ENCODE measurements at regions not wholly inside any gene's neighbourhood (a gene's known extent, or its start where the extent isn't known, plus 50 kb on each side); places are given as distances from the start of the nearest gene placed in this dataset.
"Not testable (repeated sequence)": the region's sequence is repeated elsewhere in the genome, so short reads cannot be mapped to it uniquely, and the experiment has no call there.

DNA sequence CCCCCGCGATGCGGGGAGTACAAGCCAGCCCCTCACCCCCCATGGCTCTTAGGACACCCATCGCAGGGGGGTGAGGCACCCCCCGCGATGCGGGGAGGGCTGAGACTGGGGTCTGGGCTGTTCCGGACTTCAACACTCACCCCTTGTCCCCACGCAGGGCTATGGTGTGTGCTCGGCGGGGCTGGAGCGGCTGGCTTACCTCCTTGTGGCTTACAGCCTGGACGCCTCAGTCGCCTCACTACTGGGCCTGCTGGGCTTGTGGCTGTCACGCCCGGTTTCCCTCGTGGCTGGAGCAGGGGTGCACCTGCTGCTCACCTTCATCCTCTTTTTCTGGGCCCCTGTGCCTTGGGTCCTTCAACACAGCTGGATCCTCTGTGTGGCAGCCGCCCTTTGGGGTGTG, 87.8 kb upstream of the HMX1 start:
- not testable (repeated sequence) for TF ChIP-seq TCF7L2 (IDR thresholded peaks at IDR 0.05; ENCODE audit: borderline replicate concordance, low read depth, low read length); REST (tag by site-specific recombination; IDR thresholded peaks at IDR 0.05); YY1 (tag by site-specific recombination; IDR thresholded peaks at IDR 0.05); CTCF (tag by site-specific recombination; IDR thresholded peaks at IDR 0.05); YY2 (tag by site-specific recombination; IDR thresholded peaks at IDR 0.05)
- TF ChIP-seq, protein P1, sequence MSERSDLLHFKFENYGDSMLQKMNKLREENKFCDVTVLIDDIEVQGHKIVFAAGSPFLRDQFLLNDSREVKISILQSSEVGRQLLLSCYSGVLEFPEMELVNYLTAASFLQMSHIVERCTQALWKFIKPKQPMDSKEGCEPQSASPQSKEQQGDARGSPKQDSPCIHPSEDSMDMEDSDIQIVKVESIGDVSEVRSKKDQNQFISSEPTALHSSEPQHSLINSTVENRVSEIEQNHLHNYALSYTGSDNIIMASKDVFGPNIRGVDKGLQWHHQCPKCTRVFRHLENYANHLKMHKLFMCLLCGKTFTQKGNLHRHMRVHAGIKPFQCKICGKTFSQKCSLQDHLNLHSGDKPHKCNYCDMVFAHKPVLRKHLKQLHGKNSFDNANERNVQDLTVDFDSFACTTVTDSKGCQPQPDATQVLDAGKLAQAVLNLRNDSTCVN (tag by site-specific recombination; optimal IDR thresholded peaks at IDR 0.05) = not testable (repeated sequence)
- TF ChIP-seq, protein P2, sequence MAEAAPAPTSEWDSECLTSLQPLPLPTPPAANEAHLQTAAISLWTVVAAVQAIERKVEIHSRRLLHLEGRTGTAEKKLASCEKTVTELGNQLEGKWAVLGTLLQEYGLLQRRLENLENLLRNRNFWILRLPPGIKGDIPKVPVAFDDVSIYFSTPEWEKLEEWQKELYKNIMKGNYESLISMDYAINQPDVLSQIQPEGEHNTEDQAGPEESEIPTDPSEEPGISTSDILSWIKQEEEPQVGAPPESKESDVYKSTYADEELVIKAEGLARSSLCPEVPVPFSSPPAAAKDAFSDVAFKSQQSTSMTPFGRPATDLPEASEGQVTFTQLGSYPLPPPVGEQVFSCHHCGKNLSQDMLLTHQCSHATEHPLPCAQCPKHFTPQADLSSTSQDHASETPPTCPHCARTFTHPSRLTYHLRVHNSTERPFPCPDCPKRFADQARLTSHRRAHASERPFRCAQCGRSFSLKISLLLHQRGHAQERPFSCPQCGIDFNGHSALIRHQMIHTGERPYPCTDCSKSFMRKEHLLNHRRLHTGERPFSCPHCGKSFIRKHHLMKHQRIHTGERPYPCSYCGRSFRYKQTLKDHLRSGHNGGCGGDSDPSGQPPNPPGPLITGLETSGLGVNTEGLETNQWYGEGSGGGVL (tag by site-specific recombination; IDR thresholded peaks at IDR 0.05) = not testable (repeated sequence)
